ENCODE measurements at regions not wholly inside any gene's neighbourhood (a gene's known extent, or its start where the extent isn't known, plus 50 kb on each side); places are given as distances from the start of the nearest gene placed in this dataset.
A peak's percentile ranks its signal among the peaks of the same experiment; 100 is the strongest.

DNA sequence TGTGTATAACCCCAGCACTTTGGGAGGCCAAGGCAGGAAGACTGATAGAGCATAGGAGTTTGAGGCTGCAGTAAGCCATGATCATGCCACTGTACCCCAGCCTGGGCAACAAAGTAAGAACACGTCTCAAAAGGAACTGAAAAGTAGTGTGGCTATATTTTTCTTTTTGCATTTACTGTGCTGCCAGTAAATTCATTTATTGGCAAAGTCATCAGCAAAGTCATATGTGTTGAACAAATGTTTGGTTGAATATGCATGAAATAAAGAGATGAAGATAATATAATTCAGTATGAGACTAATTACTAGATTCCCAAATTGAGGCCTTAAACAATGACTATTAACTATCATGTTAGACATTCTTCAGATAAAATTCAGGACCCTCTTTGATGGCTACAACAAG lies 829.1 kb downstream of the PCDH7 start:
- H3K9ac ChIP-seq (ENCODE audit: low read length): no peak overlapping the region
- no peak overlapping the region for H3K27ac ChIP-seq (ENCODE audit: low read length)
- no TSS peak for BruUV-seq (replicated peaks)
- H3K9me3 ChIP-seq (ENCODE audit: low read length): no peaks in the 10 kb centered on the region
- no peak for TF ChIP-seq EZH2phosphoT487 (IDR thresholded peaks at IDR 0.05; ENCODE audit: borderline replicate concordance, low read length)
- TF ChIP-seq EZH2 (IDR thresholded peaks at IDR 0.05; ENCODE audit: low read length, unreplicated experiment): no peak
- TF ChIP-seq, protein P1, sequence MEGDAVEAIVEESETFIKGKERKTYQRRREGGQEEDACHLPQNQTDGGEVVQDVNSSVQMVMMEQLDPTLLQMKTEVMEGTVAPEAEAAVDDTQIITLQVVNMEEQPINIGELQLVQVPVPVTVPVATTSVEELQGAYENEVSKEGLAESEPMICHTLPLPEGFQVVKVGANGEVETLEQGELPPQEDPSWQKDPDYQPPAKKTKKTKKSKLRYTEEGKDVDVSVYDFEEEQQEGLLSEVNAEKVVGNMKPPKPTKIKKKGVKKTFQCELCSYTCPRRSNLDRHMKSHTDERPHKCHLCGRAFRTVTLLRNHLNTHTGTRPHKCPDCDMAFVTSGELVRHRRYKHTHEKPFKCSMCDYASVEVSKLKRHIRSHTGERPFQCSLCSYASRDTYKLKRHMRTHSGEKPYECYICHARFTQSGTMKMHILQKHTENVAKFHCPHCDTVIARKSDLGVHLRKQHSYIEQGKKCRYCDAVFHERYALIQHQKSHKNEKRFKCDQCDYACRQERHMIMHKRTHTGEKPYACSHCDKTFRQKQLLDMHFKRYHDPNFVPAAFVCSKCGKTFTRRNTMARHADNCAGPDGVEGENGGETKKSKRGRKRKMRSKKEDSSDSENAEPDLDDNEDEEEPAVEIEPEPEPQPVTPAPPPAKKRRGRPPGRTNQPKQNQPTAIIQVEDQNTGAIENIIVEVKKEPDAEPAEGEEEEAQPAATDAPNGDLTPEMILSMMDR (conservative IDR thresholded peaks at IDR 0.05; ENCODE audit: low read depth, low read length): no peak
- POLR2A ChIA-PET (ENCODE audit: unreplicated experiment): no interaction called here
- H3K4me1 ChIP-seq (ENCODE audit: insufficient read depth, low read length): no peaks in the 10 kb centered on the region
- ATAC-seq: no peak
- no peaks in the 10 kb centered on the region for H3K36me3 ChIP-seq (ENCODE audit: low read depth, low read length)
- DNase-seq: no peak
- H3K4me2 ChIP-seq (ENCODE audit: low read length): no peak overlapping the region
- intact Hi-C loops (cut with micrococcal nuclease): no loop called here
- CTCF ChIA-PET: no interaction called here
- H3F3A ChIP-seq (ENCODE audit: low read length, unreplicated experiment): no peaks in the 10 kb centered on the region
- no peaks in the 10 kb centered on the region for H4K20me1 ChIP-seq (ENCODE audit: low read length)
- H2AFZ ChIP-seq (ENCODE audit: low read length): no peak overlapping the region
- no peaks in the 10 kb centered on the region for H3K79me2 ChIP-seq (ENCODE audit: low read length)
- H3K4me3 ChIP-seq (ENCODE audit: low read length): no peak overlapping the region
- H3K27me3 ChIP-seq (ENCODE audit: low read length): no peaks in the 10 kb centered on the region
- H3K9me2 ChIP-seq (replicated peaks; ENCODE audit: low read length): no peaks in the 10 kb centered on the region

DNA sequence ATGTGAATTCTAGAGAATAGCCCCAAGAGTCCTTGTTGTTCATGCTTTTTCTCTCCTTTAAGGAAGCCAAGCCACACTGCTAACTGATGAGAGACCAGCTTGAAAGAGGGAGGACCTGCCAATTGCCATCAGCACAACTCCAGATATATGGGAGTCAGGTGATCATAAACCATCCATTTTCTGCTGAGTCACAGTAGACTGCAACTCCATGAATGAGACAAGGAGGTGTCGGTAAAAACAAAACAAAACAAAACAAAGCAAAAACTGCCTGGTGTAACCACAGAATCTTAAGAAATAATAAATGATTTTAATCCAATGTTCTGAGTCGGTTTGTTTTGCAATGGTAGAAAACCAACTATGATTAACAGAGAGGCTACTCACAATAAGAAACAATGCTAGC lies 837.3 kb downstream of the PCDH7 start:
- Histone ChIP-seq H3K36me3 (ENCODE audit: low read depth, low read length) (no peaks in the 10 kb centered on the region), H3K27ac (ENCODE audit: low read length) (no peak overlapping the region), H3K79me2 (ENCODE audit: low read length) (no peaks in the 10 kb centered on the region), H3K9me3 (ENCODE audit: low read length) (no peaks in the 10 kb centered on the region), H2AFZ (ENCODE audit: low read length) (peak overlapping the region; percentile 67), H3K9me2 (replicated peaks; ENCODE audit: low read length) (no peaks in the 10 kb centered on the region), H3K27me3 (ENCODE audit: low read length) (no peaks in the 10 kb centered on the region), H4K20me1 (ENCODE audit: low read length) (no peaks in the 10 kb centered on the region), H3K4me2 (ENCODE audit: low read length) (no peak overlapping the region), H3K9ac (ENCODE audit: low read length) (no peak overlapping the region), H3F3A (ENCODE audit: low read length, unreplicated experiment) (no peaks in the 10 kb centered on the region), H3K4me1 (ENCODE audit: insufficient read depth, low read length) (no peaks in the 10 kb centered on the region), H3K4me3 (ENCODE audit: low read length) (no peak overlapping the region)
- BruUV-seq (replicated peaks): no TSS peak
- TF ChIP-seq EZH2 (IDR thresholded peaks at IDR 0.05; ENCODE audit: low read length, unreplicated experiment) (no peak), EZH2phosphoT487 (IDR thresholded peaks at IDR 0.05; ENCODE audit: borderline replicate concordance, low read length) (no peak)
- TF ChIP-seq, protein P1 (conservative IDR thresholded peaks at IDR 0.05; ENCODE audit: low read depth, low read length): no peak
- DNase-seq (no peak), ATAC-seq (no peak)
- ChIA-PET POLR2A (ENCODE audit: unreplicated experiment) (no interaction called here), CTCF (no interaction called here)
- intact Hi-C loops (cut with micrococcal nuclease): no loop called here

DNA sequence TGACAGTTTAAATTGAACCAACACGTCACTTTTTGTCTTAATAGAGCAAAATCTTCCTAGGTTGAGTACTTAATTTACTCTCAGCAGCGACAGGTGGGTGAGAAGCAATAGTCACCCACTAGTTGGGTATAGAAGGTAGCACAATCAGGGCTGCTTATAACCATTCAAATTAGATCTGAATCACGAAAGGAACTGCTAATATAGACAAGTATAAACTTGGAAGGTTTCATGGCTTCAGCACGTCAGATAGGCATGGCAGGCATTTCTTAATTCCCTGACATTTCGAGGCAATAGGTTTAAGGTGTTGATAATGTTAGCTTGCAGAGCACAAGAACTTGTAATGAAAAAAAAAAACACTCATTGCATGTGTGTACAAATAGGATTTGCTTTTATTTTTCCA lies 853.4 kb downstream of the PCDH7 start:
- no peak overlapping the region for H3K9ac ChIP-seq (ENCODE audit: low read length)
- no peaks in the 10 kb centered on the region for H3K9me2 ChIP-seq (replicated peaks; ENCODE audit: low read length)
- no peaks in the 10 kb centered on the region for H3K36me3 ChIP-seq (ENCODE audit: low read depth, low read length)
- H3K27me3 ChIP-seq (ENCODE audit: low read length): no peaks in the 10 kb centered on the region
- intact Hi-C loops (cut with micrococcal nuclease): no loop called here
- ChIA-PET POLR2A (ENCODE audit: unreplicated experiment) (no interaction called here), CTCF (no interaction called here)
- H3K9me3 ChIP-seq (ENCODE audit: low read length): no peaks in the 10 kb centered on the region
- no peaks in the 10 kb centered on the region for H3K4me1 ChIP-seq (ENCODE audit: insufficient read depth, low read length)
- BruUV-seq (replicated peaks): no TSS peak
- no peak for DNase-seq
- no peak overlapping the region for H3K4me2 ChIP-seq (ENCODE audit: low read length)
- no peak overlapping the region for H2AFZ ChIP-seq (ENCODE audit: low read length)
- H3K27ac ChIP-seq (ENCODE audit: low read length): no peak overlapping the region
- no peaks in the 10 kb centered on the region for H3F3A ChIP-seq (ENCODE audit: low read length, unreplicated experiment)
- no peaks in the 10 kb centered on the region for H4K20me1 ChIP-seq (ENCODE audit: low read length)
- TF ChIP-seq EZH2 (IDR thresholded peaks at IDR 0.05; ENCODE audit: low read length, unreplicated experiment): no peak
- TF ChIP-seq, protein P1 (conservative IDR thresholded peaks at IDR 0.05; ENCODE audit: low read depth, low read length): no peak
- TF ChIP-seq EZH2phosphoT487 (IDR thresholded peaks at IDR 0.05; ENCODE audit: borderline replicate concordance, low read length): no peak
- H3K79me2 ChIP-seq (ENCODE audit: low read length): no peaks in the 10 kb centered on the region
- no peak overlapping the region for H3K4me3 ChIP-seq (ENCODE audit: low read length)
- ATAC-seq: no peak
